HepG2 (cell line): ENCODE measurements at regions not wholly inside any gene's neighbourhood (a gene's known extent, or its start where the extent isn't known, plus 50 kb on each side); places are given as distances from the start of the nearest gene placed in this dataset.
A peak's percentile ranks its signal among the peaks of the same experiment; 100 is the strongest.

Source experiments
- ATAC-seq: fragments of 200-7000 bp; cut with Tn5 transposase; 3 replicates; pipeline ENCODE4 v1.9.1; 2020; ENCODE audit warnings: mild to moderate bottlenecking, moderate library complexity
- BruUV-seq: library from RNA; stranded (reverse); fragments of 400-500 nt; replicated peaks from 2 replicates; lab custom pipeline; 2021; lab: Mats Ljungman, UMichigan
- CTCF ChIA-PET: fragments of 300-600 bp; formaldehyde crosslinking; extraction: SDS; loops from one replicate; lab custom pipeline; 2021; ENCODE audit warnings: low total read pairs, inconsistent platforms, low intra/inter-chr PET ratio; lab: Yijun Ruan, JAX
- POLR2A ChIA-PET: fragments of 350-600 bp; sonication (Branson Sonifier 250); formaldehyde crosslinking; loops from one replicate; lab custom pipeline; 2020; ENCODE audit warnings: antibody characterized with exemption, inconsistent platforms; lab: Yijun Ruan, JAX
- DNase-seq: peaks from one replicate; pipeline ENCODE4 v3.0.0-alpha.2; 2015; ENCODE audit warnings: low spot score
- FAIRE-seq: peaks from 3 replicates; lab custom pipeline; 2011; peaks lifted over from hg19 to GRCh38; lab: Jason Lieb, UNC
- H2AFZ ChIP-seq: one replicate; pipeline ENCODE4 v1.6.1; 2011; ENCODE audit warnings: low read length, inconsistent platforms
- H3K27ac ChIP-seq: fragments of 300-600 bp; 3 replicates; pipeline ENCODE4 v1.8.0; 2011; ENCODE audit warnings: mixed run types, mild to moderate bottlenecking, mixed read lengths, low read length, inconsistent platforms; ENCODE audit not compliant: insufficient read depth; ENCODE audit errors: extremely low read length
- H3K27me3 ChIP-seq, 2 experiments: fragments of 200-600 bp in 1 of 2; 2 replicates in 1 of 2; 3 replicates in 1 of 2; pipeline versions ENCODE4 v1.6.0 to v1.8.0; 2011; ENCODE audit warnings: low read length in 2 of 2, mild to moderate bottlenecking in 2 of 2, moderate library complexity in 2 of 2, inconsistent platforms in 1 of 2; ENCODE audit not compliant: insufficient read depth in 2 of 2, control insufficient read depth in 1 of 2
- H3K36me3 ChIP-seq, 2 experiments: fragments of 200-600 bp in 1 of 2; replicated peaks in 1 of 2; 2 replicates in 1 of 2; 3 replicates in 1 of 2; pipeline versions ENCODE4 v1.5.1 to v1.8.0; 2011; ENCODE audit warnings: low read length in 2 of 2, inconsistent platforms in 1 of 2; ENCODE audit not compliant: insufficient read depth in 2 of 2, control insufficient read depth in 1 of 2
- H3K4me1 ChIP-seq: 2 replicates; pipeline ENCODE4 v1.5.1; 2012; ENCODE audit warnings: low read length, inconsistent platforms; ENCODE audit not compliant: insufficient read depth
- H3K4me2 ChIP-seq: 2 replicates; pipeline ENCODE4 v1.6.0; 2011; ENCODE audit warnings: low read depth, low read length, inconsistent platforms
- H3K4me3 ChIP-seq, 3 experiments: fragments of 200-600 bp in 1 of 3; sonication (generic), shearing (Covaris generic) in 1 of 3; replicated peaks in 1 of 3; 2 replicates each; pipeline ENCODE4 v1.5.1; 2011 to 2016; ENCODE audit warnings: low read length in 3 of 3, inconsistent platforms in 2 of 3, low read depth in 2 of 3, mild to moderate bottlenecking in 2 of 3, control low read depth in 1 of 3, mixed read lengths in 1 of 3; ENCODE audit not compliant: insufficient read depth in 1 of 3
- H3K79me2 ChIP-seq: one replicate; pipeline ENCODE4 v1.6.1; 2011; ENCODE audit warnings: low read length, inconsistent platforms; ENCODE audit not compliant: insufficient read depth
- H3K9ac ChIP-seq: 2 replicates; pipeline ENCODE4 v1.6.0; 2011; ENCODE audit warnings: mild to moderate bottlenecking, low read depth, low read length, inconsistent platforms; ENCODE audit not compliant: insufficient read depth
- H3K9me3 ChIP-seq: 2 replicates; pipeline ENCODE4 v1.5.1; 2012; ENCODE audit warnings: mild to moderate bottlenecking, low read length
- H4K20me1 ChIP-seq: 2 replicates; pipeline ENCODE4 v1.6.0; 2011; ENCODE audit warnings: inconsistent platforms, mild to moderate bottlenecking, low read length, moderate library complexity; ENCODE audit not compliant: insufficient read depth
- CAMTA2 ChIP-seq: sonication (generic); formaldehyde crosslinking; IDR thresholded peaks from 2 replicates; pipeline ENCODE4 v1.4.0; 2020; ENCODE audit warnings: mild to moderate bottlenecking, missing genetic modification reagents, borderline replicate concordance
- HNF4A ChIP-seq: sonication (generic); formaldehyde crosslinking; IDR thresholded peaks from 2 replicates; pipeline ENCODE4 v1.4.0; 2020; ENCODE audit warnings: missing genetic modification reagents
- KAT8 ChIP-seq: IDR thresholded peaks from 2 replicates; pipeline ENCODE4 v1.6.1; 2016; ENCODE audit warnings: missing genetic modification reagents, missing compliant biosample characterization
- KDM3A ChIP-seq: IDR thresholded peaks from 2 replicates; pipeline ENCODE4 v1.6.1; 2018; ENCODE audit warnings: low read depth, missing compliant biosample characterization
- RBAK ChIP-seq: sonication (generic); formaldehyde crosslinking; IDR thresholded peaks from 2 replicates; pipeline ENCODE4 v1.5.1; 2020; ENCODE audit warnings: mild to moderate bottlenecking, missing genetic modification reagents
- ZNF652 ChIP-seq: IDR thresholded peaks from 2 replicates; pipeline ENCODE4 v1.6.1; 2016; ENCODE audit warnings: low read depth, borderline replicate concordance
- WGBS: methylation state at CpG from one replicate; pipeline ENCODE4 v1.1.6; 2017; ENCODE audit warnings: low lambda C conversion rate; 5-methylcytosine and 5-hydroxymethylcytosine counted together
- in situ Hi-C: cut with HindIII; loops from 2 replicates; pipeline ENCODE4 v1.10.0; 2017; ENCODE audit warnings: low pct_unique_long_range_greater_than_20kb; ENCODE audit not compliant: extremely low pct_ligation_motif_present
- intact Hi-C: fragments of 100-400 bp; cut with micrococcal nuclease; formaldehyde crosslinking; loops from one replicate; pipeline ENCODE4 v1.10.0; 2022; ENCODE audit not compliant: unreplicated experiment
- TF ChIP-seq, protein P1 (sequence below): sonication (generic); formaldehyde crosslinking; IDR thresholded peaks from 2 replicates; pipeline ENCODE4 v1.5.0; 2020; ENCODE audit warnings: mild to moderate bottlenecking, missing genetic modification reagents
- TF ChIP-seq, protein P2 (sequence below): sonication (generic); formaldehyde crosslinking; IDR thresholded peaks from 2 replicates; pipeline ENCODE4 v1.4.0; 2020; ENCODE audit warnings: missing genetic modification reagents
- TF ChIP-seq, protein P3 (sequence below): sonication (generic); formaldehyde crosslinking; IDR thresholded peaks from 2 replicates; pipeline ENCODE4 v1.5.0; 2020; ENCODE audit warnings: missing genetic modification reagents, mild to moderate bottlenecking, borderline replicate concordance
- TF ChIP-seq, protein P4 (sequence below): sonication (generic); formaldehyde crosslinking; IDR thresholded peaks from 2 replicates; pipeline ENCODE4 v1.8.0; 2022; ENCODE audit warnings: mild to moderate bottlenecking, missing genetic modification reagents, moderate library complexity

DNA sequence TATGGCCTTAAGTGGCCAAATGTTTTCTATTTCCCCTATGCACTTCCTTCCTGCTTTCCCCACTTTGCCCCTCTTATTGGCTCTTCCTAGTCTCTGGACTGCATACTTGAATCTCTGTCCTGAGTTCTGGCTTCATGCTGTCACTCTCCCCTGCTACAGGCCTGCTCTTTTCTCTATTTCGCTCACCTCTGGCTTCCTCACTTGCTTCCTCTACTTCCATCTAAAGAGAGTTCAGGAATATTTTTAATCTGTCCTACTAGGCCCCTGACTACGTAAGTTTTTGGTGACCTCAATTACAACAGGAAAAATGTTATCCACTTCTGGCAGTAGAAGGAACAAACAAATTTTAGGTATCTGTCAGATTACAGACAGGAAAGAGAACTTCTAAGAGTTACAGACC lies 65.7 kb upstream of the WDR17 start (continued):
- TF ChIP-seq, protein P1, sequence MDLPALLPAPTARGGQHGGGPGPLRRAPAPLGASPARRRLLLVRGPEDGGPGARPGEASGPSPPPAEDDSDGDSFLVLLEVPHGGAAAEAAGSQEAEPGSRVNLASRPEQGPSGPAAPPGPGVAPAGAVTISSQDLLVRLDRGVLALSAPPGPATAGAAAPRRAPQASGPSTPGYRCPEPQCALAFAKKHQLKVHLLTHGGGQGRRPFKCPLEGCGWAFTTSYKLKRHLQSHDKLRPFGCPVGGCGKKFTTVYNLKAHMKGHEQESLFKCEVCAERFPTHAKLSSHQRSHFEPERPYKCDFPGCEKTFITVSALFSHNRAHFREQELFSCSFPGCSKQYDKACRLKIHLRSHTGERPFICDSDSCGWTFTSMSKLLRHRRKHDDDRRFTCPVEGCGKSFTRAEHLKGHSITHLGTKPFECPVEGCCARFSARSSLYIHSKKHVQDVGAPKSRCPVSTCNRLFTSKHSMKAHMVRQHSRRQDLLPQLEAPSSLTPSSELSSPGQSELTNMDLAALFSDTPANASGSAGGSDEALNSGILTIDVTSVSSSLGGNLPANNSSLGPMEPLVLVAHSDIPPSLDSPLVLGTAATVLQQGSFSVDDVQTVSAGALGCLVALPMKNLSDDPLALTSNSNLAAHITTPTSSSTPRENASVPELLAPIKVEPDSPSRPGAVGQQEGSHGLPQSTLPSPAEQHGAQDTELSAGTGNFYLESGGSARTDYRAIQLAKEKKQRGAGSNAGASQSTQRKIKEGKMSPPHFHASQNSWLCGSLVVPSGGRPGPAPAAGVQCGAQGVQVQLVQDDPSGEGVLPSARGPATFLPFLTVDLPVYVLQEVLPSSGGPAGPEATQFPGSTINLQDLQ (CRISPR knock-in tag) = no peak
- no peak for TF ChIP-seq KAT8 (CRISPR knock-in tag)
- TF ChIP-seq KDM3A (CRISPR knock-in tag) = no peak
- TF ChIP-seq HNF4A (CRISPR knock-in tag) = no peak
- no peak for TF ChIP-seq CAMTA2
- TF ChIP-seq ZNF652 (CRISPR knock-in tag) = no peak
- TF ChIP-seq, protein P2, sequence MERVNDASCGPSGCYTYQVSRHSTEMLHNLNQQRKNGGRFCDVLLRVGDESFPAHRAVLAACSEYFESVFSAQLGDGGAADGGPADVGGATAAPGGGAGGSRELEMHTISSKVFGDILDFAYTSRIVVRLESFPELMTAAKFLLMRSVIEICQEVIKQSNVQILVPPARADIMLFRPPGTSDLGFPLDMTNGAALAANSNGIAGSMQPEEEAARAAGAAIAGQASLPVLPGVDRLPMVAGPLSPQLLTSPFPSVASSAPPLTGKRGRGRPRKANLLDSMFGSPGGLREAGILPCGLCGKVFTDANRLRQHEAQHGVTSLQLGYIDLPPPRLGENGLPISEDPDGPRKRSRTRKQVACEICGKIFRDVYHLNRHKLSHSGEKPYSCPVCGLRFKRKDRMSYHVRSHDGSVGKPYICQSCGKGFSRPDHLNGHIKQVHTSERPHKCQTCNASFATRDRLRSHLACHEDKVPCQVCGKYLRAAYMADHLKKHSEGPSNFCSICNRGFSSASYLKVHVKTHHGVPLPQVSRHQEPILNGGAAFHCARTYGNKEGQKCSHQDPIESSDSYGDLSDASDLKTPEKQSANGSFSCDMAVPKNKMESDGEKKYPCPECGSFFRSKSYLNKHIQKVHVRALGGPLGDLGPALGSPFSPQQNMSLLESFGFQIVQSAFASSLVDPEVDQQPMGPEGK (CRISPR knock-in tag) = no peak

DNA sequence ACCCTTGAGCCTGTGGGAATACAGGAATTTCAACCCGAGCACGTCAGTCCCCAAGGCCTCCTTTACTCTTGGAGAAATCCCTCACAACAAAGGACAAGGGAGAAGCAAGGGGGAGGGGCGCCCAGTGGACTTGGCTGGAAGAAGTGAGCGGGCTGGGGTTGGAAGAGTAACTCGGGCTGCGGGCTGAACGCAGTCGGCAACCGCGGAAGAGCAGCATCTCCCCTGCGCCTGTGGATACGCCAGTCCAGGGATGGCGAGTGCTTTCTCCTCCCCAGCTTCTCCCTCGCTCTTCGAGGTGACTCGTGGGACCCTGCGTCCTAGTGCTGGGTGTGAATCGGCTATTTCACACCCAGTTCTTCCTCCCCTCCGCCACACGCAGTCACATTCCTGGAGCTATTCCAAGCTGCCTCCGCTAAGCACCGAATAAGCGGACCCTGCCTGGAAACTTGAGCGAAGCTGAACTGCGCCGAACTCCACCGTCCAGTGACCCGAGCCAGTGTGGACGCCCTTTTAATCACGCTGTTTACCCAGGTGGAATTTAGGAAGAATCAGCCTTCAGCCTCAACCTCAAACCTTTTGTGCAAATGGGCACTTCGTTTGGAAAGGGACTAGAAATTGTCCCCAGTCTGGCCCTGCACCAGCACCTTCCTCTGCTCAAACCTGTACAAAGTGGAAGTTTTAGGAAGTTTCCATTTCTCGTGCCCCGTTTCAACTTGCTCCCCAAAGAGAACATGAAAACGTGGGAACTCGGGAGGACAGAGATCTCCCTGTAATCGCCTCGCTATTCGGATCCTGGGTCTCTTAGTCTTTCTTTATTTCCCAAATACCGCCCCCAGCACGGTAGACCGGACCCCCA lies 64.3 kb upstream of the WDR17 start:
- ChIA-PET CTCF (no interaction called here), POLR2A (no interaction called here)
- H3K36me3 ChIP-seq = no peaks in the 10 kb centered on the region
- no peak overlapping the region for H3K4me3 ChIP-seq
- H3K9ac ChIP-seq = no peak overlapping the region
- peak overlapping the region; percentile 7; the same call in 1 of the 2 replicates for H3K4me2 ChIP-seq
- H3K9me3 ChIP-seq = no peaks in the 10 kb centered on the region
- ATAC-seq (peak; percentile 52), FAIRE-seq (no peak), DNase-seq (no peak)
- in situ Hi-C loops (no loop called here), intact Hi-C loops (no loop called here)
- H3K79me2 ChIP-seq = no peaks in the 10 kb centered on the region
- H3K4me1 ChIP-seq = no peaks in the 10 kb centered on the region
- H2AFZ ChIP-seq = no peak overlapping the region
- BruUV-seq = no TSS peak
- H4K20me1 ChIP-seq = no peaks in the 10 kb centered on the region
- 21% methylated on average over 35 of the region's 41 CpGs for WGBS
- H3K27ac ChIP-seq = no peak overlapping the region
- 0 out of 5 replicates have a peak, but pooled peaks cover 0 to 10% of the 10 kb centered on the region in 2 experiments for H3K27me3 ChIP-seq
- TF ChIP-seq, protein P2 (CRISPR knock-in tag) = no peak
- TF ChIP-seq, protein P3, sequence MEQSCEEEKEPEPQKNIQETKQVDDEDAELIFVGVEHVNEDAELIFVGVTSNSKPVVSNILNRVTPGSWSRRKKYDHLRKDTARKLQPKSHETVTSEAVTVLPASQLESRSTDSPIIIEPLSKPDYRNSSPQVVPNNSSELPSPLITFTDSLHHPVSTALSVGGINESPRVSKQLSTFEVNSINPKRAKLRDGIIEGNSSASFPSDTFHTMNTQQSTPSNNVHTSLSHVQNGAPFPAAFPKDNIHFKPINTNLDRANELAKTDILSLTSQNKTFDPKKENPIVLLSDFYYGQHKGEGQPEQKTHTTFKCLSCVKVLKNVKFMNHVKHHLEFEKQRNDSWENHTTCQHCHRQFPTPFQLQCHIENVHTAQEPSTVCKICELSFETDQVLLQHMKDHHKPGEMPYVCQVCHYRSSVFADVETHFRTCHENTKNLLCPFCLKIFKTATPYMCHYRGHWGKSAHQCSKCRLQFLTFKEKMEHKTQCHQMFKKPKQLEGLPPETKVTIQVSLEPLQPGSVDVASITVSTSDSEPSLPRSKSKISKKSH (CRISPR knock-in tag) = no peak
- TF ChIP-seq, protein P4, sequence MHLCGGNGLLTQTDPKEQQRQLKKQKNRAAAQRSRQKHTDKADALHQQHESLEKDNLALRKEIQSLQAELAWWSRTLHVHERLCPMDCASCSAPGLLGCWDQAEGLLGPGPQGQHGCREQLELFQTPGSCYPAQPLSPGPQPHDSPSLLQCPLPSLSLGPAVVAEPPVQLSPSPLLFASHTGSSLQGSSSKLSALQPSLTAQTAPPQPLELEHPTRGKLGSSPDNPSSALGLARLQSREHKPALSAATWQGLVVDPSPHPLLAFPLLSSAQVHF = no peak
- no peak for TF ChIP-seq RBAK (CRISPR knock-in tag)
